ENCODE measurements at regions not wholly inside any gene's neighbourhood (a gene's known extent, or its start where the extent isn't known, plus 50 kb on each side); places are given as distances from the start of the nearest gene placed in this dataset.

GRCh38 chr1:106080608-106081325 is 975.7 kb upstream of the PRMT6 start:
- Histone ChIP-seq H3K36me3 (ENCODE audit: insufficient read depth, low read length) (no peaks in the 10 kb centered on the region), H3K4me1 (ENCODE audit: insufficient read depth, low read length) (no peaks in the 10 kb centered on the region), H3K27me3 (ENCODE audit: insufficient read depth, low read length, poor library complexity) (no peaks in the 10 kb centered on the region), H3K27ac (ENCODE audit: low read length) (no peak overlapping the region), H3K4me2 (ENCODE audit: insufficient read depth, low read length) (no peak overlapping the region), H3K4me3 (ENCODE audit: low read depth in 1 of 2, low read length in 2 of 2) (no peak overlapping the region), H3K79me2 (ENCODE audit: insufficient read depth, low read length) (no peaks in the 10 kb centered on the region), H2AFZ (ENCODE audit: low read depth, low read length) (no peak overlapping the region), H3K9ac (ENCODE audit: low read depth, low read length) (no peak overlapping the region), H3K9me3 (ENCODE audit: insufficient read depth, low read length, severe bottlenecking) (no peaks in the 10 kb centered on the region), H4K20me1 (ENCODE audit: insufficient read depth, low read length) (no peaks in the 10 kb centered on the region)
- no peak for TF ChIP-seq CTCF (IDR thresholded peaks at IDR 0.05; ENCODE audit: borderline replicate concordance, extremely low read depth, low read length, poor library complexity, severe bottlenecking)
- TF ChIP-seq EZH2 (IDR thresholded peaks at IDR 0.05; ENCODE audit: borderline replicate concordance, low read depth, low read length, severe bottlenecking), result no peak
- DNase-seq (no peak), ATAC-seq (ENCODE audit: insufficient read depth, low read depth) (no peak)

GRCh38 chr1:106111044-106111443 is 945.4 kb upstream of the PRMT6 start:
- no peaks in the 10 kb centered on the region for H3K9me3 ChIP-seq (ENCODE audit: insufficient read depth, low read length, severe bottlenecking)

GRCh38 chr1:106113851-106114250 is 942.6 kb upstream of the PRMT6 start:
- H3K79me2 ChIP-seq (ENCODE audit: insufficient read depth, low read length), result no peaks in the 10 kb centered on the region
- no peak overlapping the region for H2AFZ ChIP-seq (ENCODE audit: low read depth, low read length)
- no peaks in the 10 kb centered on the region for H3K36me3 ChIP-seq (ENCODE audit: insufficient read depth, low read length)
- H4K20me1 ChIP-seq (ENCODE audit: insufficient read depth, low read length), result no peaks in the 10 kb centered on the region
- DNase-seq, result no peak
- no peak overlapping the region for H3K4me3 ChIP-seq (ENCODE audit: low read depth in 1 of 2, low read length in 2 of 2)
- no peaks in the 10 kb centered on the region for H3K9me3 ChIP-seq (ENCODE audit: insufficient read depth, low read length, severe bottlenecking)
- no peaks in the 10 kb centered on the region for H3K27me3 ChIP-seq (ENCODE audit: insufficient read depth, low read length, poor library complexity)
- no peak overlapping the region for H3K9ac ChIP-seq (ENCODE audit: low read depth, low read length)
- no peak overlapping the region for H3K4me2 ChIP-seq (ENCODE audit: insufficient read depth, low read length)
- TF ChIP-seq EZH2 (IDR thresholded peaks at IDR 0.05; ENCODE audit: borderline replicate concordance, low read depth, low read length, severe bottlenecking), result no peak
- H3K4me1 ChIP-seq (ENCODE audit: insufficient read depth, low read length), result no peaks in the 10 kb centered on the region
- ATAC-seq (ENCODE audit: insufficient read depth, low read depth), result no peak
- no peak overlapping the region for H3K27ac ChIP-seq (ENCODE audit: low read length)

More at GRCh38 chr1:106111044-106111443, 945.4 kb upstream of the PRMT6 start:
- Histone ChIP-seq H3K79me2 (ENCODE audit: insufficient read depth, low read length) (no peaks in the 10 kb centered on the region), H3K9ac (ENCODE audit: low read depth, low read length) (no peak overlapping the region), H2AFZ (ENCODE audit: low read depth, low read length) (no peak overlapping the region), H4K20me1 (ENCODE audit: insufficient read depth, low read length) (no peaks in the 10 kb centered on the region), H3K27me3 (ENCODE audit: insufficient read depth, low read length, poor library complexity) (no peaks in the 10 kb centered on the region), H3K4me3 (ENCODE audit: low read depth in 1 of 2, low read length in 2 of 2) (no peak overlapping the region), H3K36me3 (ENCODE audit: insufficient read depth, low read length) (no peaks in the 10 kb centered on the region), H3K27ac (ENCODE audit: low read length) (no peak overlapping the region), H3K4me2 (ENCODE audit: insufficient read depth, low read length) (no peak overlapping the region), H3K4me1 (ENCODE audit: insufficient read depth, low read length) (no peaks in the 10 kb centered on the region)
- no peak for TF ChIP-seq EZH2 (IDR thresholded peaks at IDR 0.05; ENCODE audit: borderline replicate concordance, low read depth, low read length, severe bottlenecking)
- no peak for TF ChIP-seq CTCF (IDR thresholded peaks at IDR 0.05; ENCODE audit: borderline replicate concordance, extremely low read depth, low read length, poor library complexity, severe bottlenecking)
- ATAC-seq (ENCODE audit: insufficient read depth, low read depth) (no peak), DNase-seq (no peak)

DNA sequence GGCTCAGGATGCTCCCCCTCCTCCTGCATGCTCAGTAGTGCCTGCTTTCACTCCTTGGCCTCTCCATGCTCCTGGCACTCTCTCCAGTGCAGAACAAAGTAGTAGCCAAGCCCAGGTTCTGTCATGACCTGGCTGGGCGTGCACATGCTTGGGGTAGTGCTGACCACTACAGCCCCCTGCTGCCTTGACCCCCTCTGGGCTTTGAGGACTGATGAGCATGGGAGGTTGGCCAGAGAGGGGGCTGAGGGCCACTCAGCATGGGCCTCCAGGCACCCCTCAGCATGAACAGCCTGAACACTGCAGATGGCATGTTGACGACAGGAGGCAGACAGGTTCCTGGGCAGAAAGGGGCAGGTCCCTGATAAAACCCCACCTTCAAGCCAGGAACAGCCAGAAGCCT is 935.7 kb upstream of the PRMT6 start:
- no peaks in the 10 kb centered on the region for H3K27me3 ChIP-seq (ENCODE audit: insufficient read depth, low read length, poor library complexity)
- no peak overlapping the region for H3K27ac ChIP-seq (ENCODE audit: low read length)
- H3K79me2 ChIP-seq (ENCODE audit: insufficient read depth, low read length), result no peaks in the 10 kb centered on the region
- H3K9me3 ChIP-seq (ENCODE audit: insufficient read depth, low read length, severe bottlenecking), result peaks cover 23% of the 10 kb centered on the region
- ATAC-seq (ENCODE audit: insufficient read depth, low read depth) (no peak), DNase-seq (no peak)
- no peaks in the 10 kb centered on the region for H3K36me3 ChIP-seq (ENCODE audit: insufficient read depth, low read length)
- H2AFZ ChIP-seq (ENCODE audit: low read depth, low read length), result no peak overlapping the region
- no peak overlapping the region for H3K4me3 ChIP-seq (ENCODE audit: low read depth in 1 of 2, low read length in 2 of 2)
- no peak for TF ChIP-seq EZH2 (IDR thresholded peaks at IDR 0.05; ENCODE audit: borderline replicate concordance, low read depth, low read length, severe bottlenecking)
- TF ChIP-seq CTCF (IDR thresholded peaks at IDR 0.05; ENCODE audit: borderline replicate concordance, extremely low read depth, low read length, poor library complexity, severe bottlenecking), result no peak
- no peaks in the 10 kb centered on the region for H4K20me1 ChIP-seq (ENCODE audit: insufficient read depth, low read length)
- H3K4me1 ChIP-seq (ENCODE audit: insufficient read depth, low read length), result no peaks in the 10 kb centered on the region
- no peak overlapping the region for H3K9ac ChIP-seq (ENCODE audit: low read depth, low read length)
- no peak overlapping the region for H3K4me2 ChIP-seq (ENCODE audit: insufficient read depth, low read length)
